ENCODE measurements at regions not wholly inside any gene's neighbourhood (a gene's known extent, or its start where the extent isn't known, plus 50 kb on each side); places are given as distances from the start of the nearest gene placed in this dataset.

DNA sequence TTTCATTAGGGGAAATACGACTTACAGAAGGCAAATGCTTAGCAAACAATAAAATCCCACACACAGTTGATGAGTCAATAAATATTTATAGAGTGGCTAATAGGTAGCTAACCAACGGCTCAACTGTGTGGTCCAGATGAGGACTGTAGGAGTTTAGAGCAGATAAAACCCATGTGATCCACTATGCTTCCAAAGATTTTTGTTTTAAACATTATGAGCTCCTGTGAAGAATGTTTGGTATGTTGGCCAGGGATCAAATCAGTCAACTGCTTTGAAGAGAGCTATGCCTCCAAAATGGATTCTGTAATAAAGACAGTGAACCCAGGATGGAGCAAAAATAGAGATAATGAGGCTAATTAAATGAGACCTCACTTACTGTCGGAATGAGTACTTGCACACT lies 72.3 kb upstream of the COL11A1 start:
- no peak for TF ChIP-seq FOXK2 (IDR thresholded peaks at IDR 0.05)
- TF ChIP-seq, protein P1, sequence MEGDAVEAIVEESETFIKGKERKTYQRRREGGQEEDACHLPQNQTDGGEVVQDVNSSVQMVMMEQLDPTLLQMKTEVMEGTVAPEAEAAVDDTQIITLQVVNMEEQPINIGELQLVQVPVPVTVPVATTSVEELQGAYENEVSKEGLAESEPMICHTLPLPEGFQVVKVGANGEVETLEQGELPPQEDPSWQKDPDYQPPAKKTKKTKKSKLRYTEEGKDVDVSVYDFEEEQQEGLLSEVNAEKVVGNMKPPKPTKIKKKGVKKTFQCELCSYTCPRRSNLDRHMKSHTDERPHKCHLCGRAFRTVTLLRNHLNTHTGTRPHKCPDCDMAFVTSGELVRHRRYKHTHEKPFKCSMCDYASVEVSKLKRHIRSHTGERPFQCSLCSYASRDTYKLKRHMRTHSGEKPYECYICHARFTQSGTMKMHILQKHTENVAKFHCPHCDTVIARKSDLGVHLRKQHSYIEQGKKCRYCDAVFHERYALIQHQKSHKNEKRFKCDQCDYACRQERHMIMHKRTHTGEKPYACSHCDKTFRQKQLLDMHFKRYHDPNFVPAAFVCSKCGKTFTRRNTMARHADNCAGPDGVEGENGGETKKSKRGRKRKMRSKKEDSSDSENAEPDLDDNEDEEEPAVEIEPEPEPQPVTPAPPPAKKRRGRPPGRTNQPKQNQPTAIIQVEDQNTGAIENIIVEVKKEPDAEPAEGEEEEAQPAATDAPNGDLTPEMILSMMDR (IDR thresholded peaks at IDR 0.05 in 2 of 3, conservative IDR thresholded peaks at IDR 0.05 in 1 of 3; ENCODE audit: control insufficient read depth in 2 of 3, extremely low read depth in 1 of 3, insufficient read depth in 1 of 3, low read depth in 3 of 3, low read length in 3 of 3) = no peak
- TF ChIP-seq HDAC2 (IDR thresholded peaks at IDR 0.05) = no peak
- TF ChIP-seq SPI1 (IDR thresholded peaks at IDR 0.05; ENCODE audit: borderline replicate concordance, insufficient read depth, low read depth, low read length) = no peak
- no peak for TF ChIP-seq SIN3A (IDR thresholded peaks at IDR 0.05; ENCODE audit: low read depth, low read length)
- no peak for TF ChIP-seq CEBPB (IDR thresholded peaks at IDR 0.05; ENCODE audit: borderline replicate concordance in 1 of 2, low read depth in 2 of 2, low read length in 2 of 2)
- TF ChIP-seq KAT2A (conservative IDR thresholded peaks at IDR 0.05; ENCODE audit: control insufficient read depth, low read depth, low read length) = no peak
- no peak for TF ChIP-seq CBX3 (IDR thresholded peaks at IDR 0.05; ENCODE audit: borderline replicate concordance, low read depth)
- no peak for TF ChIP-seq MXI1 (IDR thresholded peaks at IDR 0.05; ENCODE audit: low read depth, low read length)
- no peak for TF ChIP-seq NBN (IDR thresholded peaks at IDR 0.05)
- no peak for TF ChIP-seq ZBED1 (IDR thresholded peaks at IDR 0.05; ENCODE audit: borderline replicate concordance)
- TF ChIP-seq, protein P2, sequence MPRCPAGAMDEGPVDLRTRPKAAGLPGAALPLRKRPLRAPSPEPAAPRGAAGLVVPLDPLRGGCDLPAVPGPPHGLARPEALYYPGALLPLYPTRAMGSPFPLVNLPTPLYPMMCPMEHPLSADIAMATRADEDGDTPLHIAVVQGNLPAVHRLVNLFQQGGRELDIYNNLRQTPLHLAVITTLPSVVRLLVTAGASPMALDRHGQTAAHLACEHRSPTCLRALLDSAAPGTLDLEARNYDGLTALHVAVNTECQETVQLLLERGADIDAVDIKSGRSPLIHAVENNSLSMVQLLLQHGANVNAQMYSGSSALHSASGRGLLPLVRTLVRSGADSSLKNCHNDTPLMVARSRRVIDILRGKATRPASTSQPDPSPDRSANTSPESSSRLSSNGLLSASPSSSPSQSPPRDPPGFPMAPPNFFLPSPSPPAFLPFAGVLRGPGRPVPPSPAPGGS (IDR thresholded peaks at IDR 0.05; ENCODE audit: borderline replicate concordance, insufficient read depth, low read depth, low read length, poor library complexity, severe bottlenecking) = no peak
- no peak for TF ChIP-seq BRCA1 (IDR thresholded peaks at IDR 0.05; ENCODE audit: low read depth, low read length)
